Activated CD8-positive, alpha-beta memory T cell treated with anti-CD3 and anti-CD28 coated beads, Interleukin-2, amount 10 ng/mL, durations not matched to agents 7 days and 5 days (primary cell): ENCODE measurements at regions not wholly inside any gene's neighbourhood (a gene's known extent, or its start where the extent isn't known, plus 50 kb on each side); places are given as distances from the start of the nearest gene placed in this dataset.
"Not testable (repeated sequence)": the region's sequence is repeated elsewhere in the genome, so short reads cannot be mapped to it uniquely, and the experiment has no call there.

Experiments
- ATAC-seq: fragments of 150-1000 bp; cut with Tn5 transposase; one replicate; pipeline ENCODE4 v1.10.0; 2021; ENCODE audit warnings: moderate library complexity
- CTCF ChIA-PET: fragments of 350-600 bp; sonication (Branson Sonifier 250); formaldehyde crosslinking; loops from one replicate; lab custom pipeline; 2021; ENCODE audit warnings: antibody characterized with exemption; lab: Charles Lee
- DNase-seq: peaks from one replicate; pipeline ENCODE4 v3.0.0-alpha.2; 2020
- H3K27ac Mint-ChIP-seq: one replicate; pipeline ENCODE4 v1.8.0; 2021; ENCODE audit warnings: mild to moderate bottlenecking, mixed read lengths
- H3K27me3 Mint-ChIP-seq: one replicate; pipeline ENCODE4 v1.8.0; 2021; ENCODE audit warnings: mixed read lengths
- H3K36me3 Mint-ChIP-seq: one replicate; pipeline ENCODE4 v1.8.0; 2021; ENCODE audit warnings: mild to moderate bottlenecking, mixed read lengths
- H3K4me1 Mint-ChIP-seq: one replicate; pipeline ENCODE4 v1.8.0; 2021; ENCODE audit warnings: mixed read lengths
- H3K4me3 Mint-ChIP-seq: one replicate; pipeline ENCODE4 v1.8.0; 2021; ENCODE audit warnings: mild to moderate bottlenecking, moderate library complexity, mixed read lengths
- H3K9me3 Mint-ChIP-seq: one replicate; pipeline ENCODE4 v1.8.0; 2022; ENCODE audit warnings: low read depth, mixed read lengths

- DNase-seq (no peak), ATAC-seq (no peak)
- no peaks in the 10 kb centered on the region for H3K4me1 Mint-ChIP-seq
- no peaks in the 10 kb centered on the region for H3K36me3 Mint-ChIP-seq
- peaks cover 4% of the 10 kb centered on the region for H3K9me3 Mint-ChIP-seq
- CTCF ChIA-PET, result interaction anchor here (0.6 kb wide), 1 partner anchor 589 kb away, joined by 3 read pairs; no protein-coding TSS in a partner anchor
- peaks cover 4% of the 10 kb centered on the region for H3K27me3 Mint-ChIP-seq
- no peak overlapping the region for H3K4me3 Mint-ChIP-seq
- no peak overlapping the region for H3K27ac Mint-ChIP-seq
Observed at GRCh38 chr1:203969846-203970245, 103.1 kb upstream of the SOX13 start.

- H3K36me3 Mint-ChIP-seq, result no peaks in the 10 kb centered on the region
- no peak for DNase-seq
- CTCF ChIA-PET, result no interaction called here
- H3K4me3 Mint-ChIP-seq, result no peak overlapping the region
- H3K27me3 Mint-ChIP-seq, result peaks cover 12% of the 10 kb centered on the region
- no peak overlapping the region for H3K27ac Mint-ChIP-seq
- ATAC-seq, result no peak
- H3K9me3 Mint-ChIP-seq, result no peaks in the 10 kb centered on the region
- no peaks in the 10 kb centered on the region for H3K4me1 Mint-ChIP-seq
Observed at GRCh38 chr1:203985044-203985443, 87.9 kb upstream of the SOX13 start.

- H3K27me3 Mint-ChIP-seq, result peaks cover 12% of the 10 kb centered on the region
- no peak for ATAC-seq
- CTCF ChIA-PET, result no interaction called here
Observed at GRCh38 chr1:203985676-203986075, 87.2 kb upstream of the SOX13 start.

GRCh38 chr1:203986887-203987461 is 85.9 kb upstream of the SOX13 start:
- H3K4me1 Mint-ChIP-seq, result no peaks in the 10 kb centered on the region
- H3K4me3 Mint-ChIP-seq, result no peak overlapping the region
- no peaks in the 10 kb centered on the region for H3K9me3 Mint-ChIP-seq
- no peak overlapping the region for H3K27ac Mint-ChIP-seq
- no peak for DNase-seq
- CTCF ChIA-PET, result no interaction called here
- peaks cover 9% of the 10 kb centered on the region for H3K27me3 Mint-ChIP-seq
- no peak for ATAC-seq
- H3K36me3 Mint-ChIP-seq, result no peaks in the 10 kb centered on the region

More at GRCh38 chr1:203985676-203986075, 87.2 kb upstream of the SOX13 start:
- no peak for DNase-seq
- Mint-ChIP-seq H3K4me1 (no peaks in the 10 kb centered on the region), H3K4me3 (no peak overlapping the region), H3K9me3 (no peaks in the 10 kb centered on the region), H3K27ac (no peak overlapping the region), H3K36me3 (no peaks in the 10 kb centered on the region)

GRCh38 chr1:203990118-203990517 is 82.8 kb upstream of the SOX13 start:
- Mint-ChIP-seq H3K27me3 (peaks cover 13% of the 10 kb centered on the region), H3K9me3 (no peaks in the 10 kb centered on the region), H3K4me1 (no peaks in the 10 kb centered on the region), H3K27ac (no peak overlapping the region), H3K4me3 (no peak overlapping the region), H3K36me3 (no peaks in the 10 kb centered on the region)
- ATAC-seq (no peak), DNase-seq (no peak)
- CTCF ChIA-PET, result no interaction called here

- Mint-ChIP-seq H3K4me1 (no peaks in the 10 kb centered on the region), H3K4me3 (no peak overlapping the region), H3K27me3 (peaks cover 14% of the 10 kb centered on the region)
Observed at GRCh38 chr1:203992440-203992839, 80.5 kb upstream of the SOX13 start.

GRCh38 chr1:203993256-203993655 is 79.7 kb upstream of the SOX13 start:
- CTCF ChIA-PET, result no interaction called here
- DNase-seq, result no peak
- no peak for ATAC-seq
- Mint-ChIP-seq H3K4me3 (no peak overlapping the region), H3K9me3 (no peaks in the 10 kb centered on the region), H3K4me1 (no peaks in the 10 kb centered on the region), H3K27ac (no peak overlapping the region), H3K27me3 (peaks cover 10% of the 10 kb centered on the region), H3K36me3 (no peaks in the 10 kb centered on the region)

More at GRCh38 chr1:203992440-203992839, 80.5 kb upstream of the SOX13 start:
- ATAC-seq (no peak), DNase-seq (no peak)
- Mint-ChIP-seq H3K9me3 (no peaks in the 10 kb centered on the region), H3K36me3 (no peaks in the 10 kb centered on the region), H3K27ac (no peak overlapping the region)
- CTCF ChIA-PET, result no interaction called here

GRCh38 chr1:203995228-203995627 is 77.7 kb upstream of the SOX13 start:
- DNase-seq, result no peak
- Mint-ChIP-seq H3K36me3 (peaks cover 1% of the 10 kb centered on the region), H3K27me3 (peaks cover 10% of the 10 kb centered on the region), H3K27ac (no peak overlapping the region), H3K4me1 (no peaks in the 10 kb centered on the region), H3K4me3 (no peak overlapping the region), H3K9me3 (no peaks in the 10 kb centered on the region)
- CTCF ChIA-PET, result no interaction called here
- no peak for ATAC-seq

GRCh38 chr1:203996126-203996525 is 76.8 kb upstream of the SOX13 start:
- Mint-ChIP-seq H3K36me3 (peaks cover 2% of the 10 kb centered on the region), H3K9me3 (no peaks in the 10 kb centered on the region), H3K4me1 (peaks cover 6% of the 10 kb centered on the region), H3K27me3 (peaks cover 10% of the 10 kb centered on the region), H3K27ac (no peak overlapping the region), H3K4me3 (no peak overlapping the region)
- no peak for ATAC-seq
- DNase-seq, result no peak
- CTCF ChIA-PET, result no interaction called here

GRCh38 chr1:203998571-203998970 is 74.3 kb upstream of the SOX13 start:
- ATAC-seq, H3K4me3 Mint-ChIP-seq, DNase-seq, H3K4me1 Mint-ChIP-seq, H3K36me3 Mint-ChIP-seq, CTCF ChIA-PET, H3K27ac Mint-ChIP-seq, H3K27me3 Mint-ChIP-seq, H3K9me3 Mint-ChIP-seq: not testable (repeated sequence)

GRCh38 chr1:203999618-204000017 is 73.3 kb upstream of the SOX13 start:
- ATAC-seq (no peak), DNase-seq (no peak)
- Mint-ChIP-seq H3K9me3 (no peaks in the 10 kb centered on the region), H3K36me3 (peaks cover 2% of the 10 kb centered on the region), H3K4me3 (no peak overlapping the region), H3K27me3 (peaks cover 6% of the 10 kb centered on the region), H3K4me1 (peaks cover 6% of the 10 kb centered on the region), H3K27ac (no peak overlapping the region)
- CTCF ChIA-PET, result interaction anchor here (1.1 kb wide), 1 partner anchor 129 kb away, joined by 3 read pairs; no protein-coding TSS in a partner anchor

GRCh38 chr1:204001166-204001901 is 71.6 kb upstream of the SOX13 start:
- H3K4me1 Mint-ChIP-seq, result peaks cover 6% of the 10 kb centered on the region
- DNase-seq (no peak), ATAC-seq (no peak)
- H3K36me3 Mint-ChIP-seq, result peaks cover 2% of the 10 kb centered on the region
- H3K27ac Mint-ChIP-seq, result peak overlapping the region; percentile 24
- CTCF ChIA-PET, result no interaction called here
- H3K9me3 Mint-ChIP-seq, result no peaks in the 10 kb centered on the region
- no peak overlapping the region for H3K4me3 Mint-ChIP-seq
- peaks cover 10% of the 10 kb centered on the region for H3K27me3 Mint-ChIP-seq

- H3K27me3 Mint-ChIP-seq, result peaks cover 10% of the 10 kb centered on the region
- H3K9me3 Mint-ChIP-seq, result no peaks in the 10 kb centered on the region
- peaks cover 2% of the 10 kb centered on the region for H3K36me3 Mint-ChIP-seq
- no peak overlapping the region for H3K27ac Mint-ChIP-seq
- no peak overlapping the region for H3K4me3 Mint-ChIP-seq
- CTCF ChIA-PET, result no interaction called here
- ATAC-seq, result no peak
- H3K4me1 Mint-ChIP-seq, result peaks cover 6% of the 10 kb centered on the region
- no peak for DNase-seq
Observed at GRCh38 chr1:204002614-204003013, 70.3 kb upstream of the SOX13 start.

GRCh38 chr1:204003536-204003935 is 69.4 kb upstream of the SOX13 start:
- H3K36me3 Mint-ChIP-seq, result peaks cover 2% of the 10 kb centered on the region
- H3K4me1 Mint-ChIP-seq, result peaks cover 6% of the 10 kb centered on the region
- ATAC-seq (no peak), DNase-seq (no peak)
- CTCF ChIA-PET, result no interaction called here
- peaks cover 10% of the 10 kb centered on the region for H3K27me3 Mint-ChIP-seq
- H3K4me3 Mint-ChIP-seq, result no peak overlapping the region
- H3K27ac Mint-ChIP-seq, result no peak overlapping the region
- no peaks in the 10 kb centered on the region for H3K9me3 Mint-ChIP-seq
